PC-9 (cell line): ENCODE measurements at regions not wholly inside any gene's neighbourhood (a gene's known extent, or its start where the extent isn't known, plus 50 kb on each side); places are given as distances from the start of the nearest gene placed in this dataset.

Experiments
- BruUV-seq: library from RNA; stranded (reverse); fragments of 400-500 nt; replicated peaks from 2 replicates; lab custom pipeline; 2021; lab: Mats Ljungman, UMichigan
- CTCF ChIA-PET: fragments of 300-600 bp; sonication (Branson Sonifier 250); formaldehyde crosslinking; loops from one replicate; lab custom pipeline; 2022; ENCODE audit warnings: antibody characterized with exemption; lab: Charles Lee
- POLR2A ChIA-PET: fragments of 300-600 bp; sonication (Branson Sonifier 250); formaldehyde crosslinking; loops from one replicate; lab custom pipeline; 2022; ENCODE audit warnings: antibody characterized with exemption; ENCODE audit not compliant: unreplicated experiment; lab: Charles Lee
- DNase-seq, 2 experiments: peaks; one replicate each; pipeline versions ENCODE4 v3.0.0 to v3.0.0-alpha.2; 2015 to 2022; ENCODE audit warnings: mixed read lengths in 1 of 2
- H2AFZ ChIP-seq: fragments of 200-600 bp; sonication (generic); 2 replicates; pipeline ENCODE4 v1.8.1; 2017; ENCODE audit warnings: antibody characterized with exemption
- H3F3A ChIP-seq: fragments of 200-600 bp; sonication (generic); 2 replicates; pipeline ENCODE4 v1.8.1; 2017; ENCODE audit warnings: antibody characterized with exemption, mild to moderate bottlenecking, low read depth; ENCODE audit not compliant: insufficient read depth
- H3K27ac ChIP-seq: fragments of 200-600 bp; sonication (generic); 2 replicates; pipeline ENCODE4 v1.6.1; 2016; ENCODE audit warnings: mixed run types
- H3K27me3 ChIP-seq: fragments of 200-600 bp; sonication (generic); 2 replicates; pipeline ENCODE4 v1.6.1; 2016; ENCODE audit warnings: low read depth, mixed run types; ENCODE audit not compliant: insufficient read depth
- H3K36me3 ChIP-seq: fragments of 200-600 bp; sonication (generic); 2 replicates; pipeline ENCODE4 v1.6.1; 2016; ENCODE audit warnings: low read depth, mixed run types
- H3K4me1 ChIP-seq: fragments of 200-600 bp; sonication (generic); replicated peaks from 2 replicates; pipeline ENCODE4 v1.6.1; 2016; ENCODE audit warnings: mixed run types; ENCODE audit not compliant: insufficient read depth
- H3K4me2 ChIP-seq: fragments of 200-600 bp; sonication (generic); 2 replicates; pipeline ENCODE4 v1.6.1; 2017; ENCODE audit warnings: mixed run types
- H3K4me3 ChIP-seq: fragments of 200-600 bp; sonication (generic); 2 replicates; pipeline ENCODE4 v1.6.1; 2016; ENCODE audit warnings: mixed run types
- H3K79me2 ChIP-seq: fragments of 200-600 bp; sonication (generic); 2 replicates; pipeline ENCODE4 v1.6.1; 2017; ENCODE audit warnings: low read depth, mixed run types
- H3K9me2 ChIP-seq: fragments of 200-600 bp; sonication (generic); 2 replicates; pipeline ENCODE4 v1.8.1; 2017; ENCODE audit warnings: mild to moderate bottlenecking; ENCODE audit not compliant: insufficient read depth
- H3K9me3 ChIP-seq: fragments of 200-600 bp; sonication (generic); 2 replicates; pipeline ENCODE4 v1.8.1; 2016; ENCODE audit warnings: low read depth; ENCODE audit not compliant: insufficient read depth
- H4K20me1 ChIP-seq: fragments of 200-600 bp; sonication (generic); 2 replicates; pipeline ENCODE4 v1.8.1; 2017; ENCODE audit not compliant: insufficient read depth
- CTCF ChIP-seq: fragments of 200-600 bp; sonication (generic); conservative IDR thresholded peaks from 2 replicates; pipeline ENCODE4 v1.6.1; 2017; ENCODE audit warnings: mixed run types, antibody characterized with exemption, mild to moderate bottlenecking, moderate library complexity
- EZH2 ChIP-seq: fragments of 200-600 bp; sonication (generic); IDR thresholded peaks from 2 replicates; pipeline ENCODE4 v1.8.0; 2017; ENCODE audit warnings: antibody characterized with exemption, low read depth
- intact Hi-C: fragments of 100-400 bp; cut with micrococcal nuclease; formaldehyde crosslinking; loops from one replicate; pipeline ENCODE4 v1.10.0; 2022; ENCODE audit not compliant: unreplicated experiment

GRCh38 chr5:17132444-17133083 lies 84.9 kb upstream of the BASP1 start:
- CTCF ChIA-PET, result interaction anchor here (0.5 to 2.2 kb wide), 37 partner anchors 14 to 441 kb away, joined by 3 to 18 read pairs (median 4); partner anchors contain the start of gene MYO10
- POLR2A ChIA-PET, result interaction anchor here (0.9 kb wide), 1 partner anchor 18 kb away, joined by 9 read pairs; no protein-coding TSS in a partner anchor
- Histone ChIP-seq H3F3A (peaks cover 18% of the 10 kb centered on the region; the same call in 1 of the 2 replicates), H3K9me2 (no peaks in the 10 kb centered on the region), H3K27ac (no peak overlapping the region), H3K9me3 (no peaks in the 10 kb centered on the region), H3K36me3 (no peaks in the 10 kb centered on the region), H4K20me1 (no peaks in the 10 kb centered on the region), H3K4me3 (no peak overlapping the region), H3K4me1 (peaks cover 10% of the 10 kb centered on the region), H3K27me3 (no peaks in the 10 kb centered on the region), H3K4me2 (no peak overlapping the region), H2AFZ (no peak overlapping the region), H3K79me2 (no peaks in the 10 kb centered on the region)
- peak; percentile 92 for TF ChIP-seq CTCF
- no peak for TF ChIP-seq EZH2
- DNase-seq, result no peak
- no TSS peak for BruUV-seq
- intact Hi-C loops, result loop anchor here (1.0 kb wide), 3 partner anchors 58 to 341 kb away; no protein-coding TSS in a partner anchor

- intact Hi-C loops, result no loop called here
- Histone ChIP-seq H3K4me3 (no peak overlapping the region), H3K4me2 (no peak overlapping the region), H3K4me1 (no peaks in the 10 kb centered on the region), H3K36me3 (no peaks in the 10 kb centered on the region), H3K27ac (no peak overlapping the region), H3K9me3 (no peaks in the 10 kb centered on the region), H3K9me2 (no peaks in the 10 kb centered on the region), H3K79me2 (no peaks in the 10 kb centered on the region), H3F3A (peaks cover 17% of the 10 kb centered on the region; the same call in 1 of the 2 replicates), H3K27me3 (no peaks in the 10 kb centered on the region), H2AFZ (no peak overlapping the region), H4K20me1 (no peaks in the 10 kb centered on the region)
- ChIA-PET CTCF (no interaction called here), POLR2A (no interaction called here)
- TF ChIP-seq EZH2, result no peak
- no peak for TF ChIP-seq CTCF
- BruUV-seq, result no TSS peak
- DNase-seq, result no peak
These were observed 82.4 kb upstream of the BASP1 start for GRCh38 chr5:17135050-17135449.

GRCh38 chr5:17143335-17143734 lies 74.1 kb upstream of the BASP1 start:
- Histone ChIP-seq H3K4me3 (no peak overlapping the region), H3K9me2 (no peaks in the 10 kb centered on the region), H3K27ac (no peak overlapping the region), H3K36me3 (no peaks in the 10 kb centered on the region), H3K79me2 (no peaks in the 10 kb centered on the region), H2AFZ (no peak overlapping the region), H3F3A (peaks cover 16% of the 10 kb centered on the region), H4K20me1 (no peaks in the 10 kb centered on the region), H3K4me2 (no peak overlapping the region), H3K4me1 (peaks cover 16% of the 10 kb centered on the region), H3K27me3 (peaks cover 9% of the 10 kb centered on the region; the same call in 1 of the 2 replicates), H3K9me3 (no peaks in the 10 kb centered on the region)
- no peak for TF ChIP-seq CTCF
- TF ChIP-seq EZH2, result no peak
- intact Hi-C loops, result no loop called here
- no peak for DNase-seq
- ChIA-PET CTCF (no interaction called here), POLR2A (interaction anchor here (0.6 to 0.7 kb wide), 2 partner anchors 38 to 677 kb away, joined by 3 to 4 read pairs; no protein-coding TSS in a partner anchor)
- BruUV-seq, result no TSS peak
